Stimulated activated CD8-positive, alpha-beta memory T cell treated with anti-CD3 and anti-CD28 coated beads, Interleukin-2, amount 100 ng/mL, for 48 hours (primary cell): ENCODE measurements at regions not wholly inside any gene's neighbourhood (a gene's known extent, or its start where the extent isn't known, plus 50 kb on each side); places are given as distances from the start of the nearest gene placed in this dataset.

ENCODE experiments used
- DNase-seq, 2 donors: peaks; one replicate each; pipeline ENCODE4 v3.0.0-alpha.2; 2020; ENCODE audit warnings: low read depth in 2 of 2

- DNase-seq = no peak
Observed at GRCh38 chr1:30061292-30062220, 661.8 kb downstream of the MATN1 start.

DNA sequence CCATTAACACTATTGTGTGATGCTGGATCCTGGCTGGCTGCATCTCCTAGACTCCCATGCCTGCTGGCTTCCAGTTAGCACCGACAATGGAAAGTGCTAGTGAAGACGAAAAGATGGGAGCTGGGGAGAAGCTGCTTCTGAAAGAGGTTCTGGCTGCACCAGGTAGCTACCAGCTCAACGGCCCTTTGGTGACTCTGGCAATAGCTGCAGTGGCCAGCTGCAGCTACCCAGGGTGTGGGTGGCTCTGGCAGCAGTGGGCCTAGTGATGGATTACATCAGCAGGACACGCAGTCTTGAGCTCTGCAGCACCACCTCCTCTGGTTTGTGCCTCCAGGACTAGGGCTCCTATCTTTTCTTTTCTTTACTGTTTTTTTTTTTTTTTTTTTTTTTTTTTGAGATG, 662.6 kb downstream of the MATN1 start:
- DNase-seq = no peak

DNA sequence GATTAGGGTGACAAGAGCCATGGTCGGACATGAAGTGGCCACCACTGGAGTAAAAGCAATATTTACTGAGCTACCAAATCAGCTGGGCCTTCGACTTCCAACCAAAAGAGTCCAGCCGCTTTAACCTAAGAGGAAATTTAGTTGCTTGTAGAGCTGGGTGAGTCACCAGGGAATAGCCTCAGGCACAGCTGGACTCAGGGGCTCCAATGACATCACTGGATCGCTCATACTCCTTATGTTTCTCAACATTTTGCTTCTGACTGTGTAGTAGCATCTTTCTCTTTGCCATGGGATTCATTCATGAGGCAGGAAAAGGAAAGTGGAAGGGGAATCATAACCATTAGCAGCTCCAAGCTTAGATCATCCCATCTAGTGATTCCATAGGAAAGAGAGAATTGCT, 664.4 kb downstream of the MATN1 start:
- DNase-seq = no peak

- no peak for DNase-seq
Observed at GRCh38 chr1:30054126-30054525, 669.3 kb downstream of the MATN1 start.

DNA sequence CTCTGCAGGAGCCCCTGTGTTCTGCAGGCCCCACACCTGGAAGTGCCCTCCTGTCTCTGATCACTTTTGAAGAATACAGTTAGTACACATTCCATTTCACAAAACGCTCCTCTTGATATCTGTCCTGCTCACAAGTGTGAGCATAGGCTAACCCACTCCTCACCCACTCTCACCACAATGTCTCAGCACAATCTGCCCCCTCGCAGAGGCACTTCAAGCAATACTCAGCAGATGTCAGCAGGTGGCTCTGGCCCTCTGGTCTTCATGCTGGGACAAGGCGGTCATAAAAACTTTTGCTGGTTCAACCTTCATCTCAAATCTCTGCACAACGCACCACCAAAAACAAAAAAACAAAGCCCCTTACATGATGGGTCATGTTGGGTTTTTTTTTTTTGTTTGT, 671.2 kb downstream of the MATN1 start:
- no peak for DNase-seq

DNA sequence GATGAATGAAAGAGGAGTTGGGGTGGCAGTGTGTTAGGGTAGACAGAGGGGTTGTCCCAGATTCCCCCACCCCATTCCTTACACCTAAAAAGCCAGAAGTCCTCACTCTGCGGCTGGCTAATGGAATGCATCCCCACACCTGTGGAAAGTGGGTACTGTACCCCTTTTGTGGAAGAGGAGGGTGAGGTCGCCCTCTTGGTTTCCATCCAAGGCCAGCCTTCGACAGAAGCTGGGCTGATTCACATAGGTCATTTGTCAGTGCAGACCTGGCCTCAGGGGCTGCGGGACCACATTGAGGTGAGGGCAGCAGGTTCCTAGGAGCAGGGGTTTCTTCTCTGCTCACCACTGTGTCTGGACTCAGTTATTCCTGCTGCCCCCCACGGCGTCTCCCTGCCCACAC, 671.6 kb downstream of the MATN1 start:
- no peak for DNase-seq

- DNase-seq = no peak
Observed at GRCh38 chr1:30049748-30050296, 673.6 kb downstream of the MATN1 start.

DNA sequence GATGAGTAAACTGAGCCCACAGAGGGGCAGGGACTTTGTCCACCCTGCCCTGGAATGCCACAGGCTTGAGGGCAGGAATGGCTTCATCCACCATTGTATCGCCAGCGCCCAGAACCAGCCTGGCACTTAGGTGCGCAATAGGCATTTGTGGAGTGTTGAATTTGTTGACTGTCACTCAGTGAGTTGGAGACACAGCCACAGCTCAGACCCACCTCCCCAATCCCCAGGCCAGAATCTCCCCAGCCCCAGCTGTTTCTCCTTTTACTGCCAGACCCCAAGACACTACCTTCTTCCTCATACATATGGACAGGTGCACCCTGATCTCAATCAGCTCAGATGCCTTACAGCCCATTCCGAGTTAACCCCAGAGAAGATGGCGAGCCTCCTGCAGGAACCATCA, 674.5 kb downstream of the MATN1 start:
- no peak for DNase-seq

GRCh38 chr1:30047576-30047975, 675.8 kb downstream of the MATN1 start:
- DNase-seq = no peak

DNA sequence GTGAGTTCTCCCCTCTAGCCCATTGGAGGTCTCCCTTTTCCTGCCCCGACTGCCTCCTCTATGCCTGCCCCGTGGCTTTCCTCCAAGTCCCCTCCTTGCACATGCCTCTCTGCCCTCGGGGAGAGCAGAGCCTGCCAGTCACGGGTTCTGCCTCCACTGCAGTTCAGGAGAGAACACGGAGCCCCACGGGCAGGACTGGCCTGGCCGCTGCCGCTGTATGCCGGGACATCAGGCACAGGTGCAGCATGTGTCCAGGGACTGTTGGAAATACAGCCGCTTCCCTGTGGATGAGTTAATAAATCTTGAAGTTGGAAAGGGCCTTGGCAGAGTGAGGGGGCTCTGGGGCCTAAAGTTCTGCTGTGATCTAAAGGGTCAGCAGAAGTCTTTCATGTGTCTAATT, 676.6 kb downstream of the MATN1 start:
- DNase-seq = no peak

GRCh38 chr1:30045304-30046090, 677.9 kb downstream of the MATN1 start:
- no peak for DNase-seq

DNA sequence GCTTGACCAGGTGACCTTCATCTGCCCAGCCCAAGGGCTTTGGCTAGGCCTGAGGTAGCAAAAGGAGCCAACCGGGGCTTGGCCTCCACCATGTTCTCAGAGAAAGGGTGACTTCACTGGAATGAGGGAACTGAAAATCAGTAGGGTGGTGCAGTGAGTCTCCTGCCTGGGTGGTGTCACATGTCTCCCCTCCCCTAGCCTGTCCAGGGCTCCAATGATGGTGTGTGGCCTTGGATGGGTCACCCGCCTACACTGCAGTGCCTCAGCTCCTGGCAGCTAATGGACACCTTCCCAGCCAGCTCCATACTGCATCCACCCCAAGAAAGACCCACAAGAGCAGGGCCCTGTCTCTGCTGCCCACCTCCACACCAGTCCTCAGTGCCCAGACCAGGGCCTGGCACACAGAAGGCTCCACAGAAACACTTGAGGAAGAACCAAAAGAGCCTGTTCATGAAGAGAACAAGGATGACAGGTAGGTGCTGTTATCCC, 678.7 kb downstream of the MATN1 start:
- no peak for DNase-seq

DNA sequence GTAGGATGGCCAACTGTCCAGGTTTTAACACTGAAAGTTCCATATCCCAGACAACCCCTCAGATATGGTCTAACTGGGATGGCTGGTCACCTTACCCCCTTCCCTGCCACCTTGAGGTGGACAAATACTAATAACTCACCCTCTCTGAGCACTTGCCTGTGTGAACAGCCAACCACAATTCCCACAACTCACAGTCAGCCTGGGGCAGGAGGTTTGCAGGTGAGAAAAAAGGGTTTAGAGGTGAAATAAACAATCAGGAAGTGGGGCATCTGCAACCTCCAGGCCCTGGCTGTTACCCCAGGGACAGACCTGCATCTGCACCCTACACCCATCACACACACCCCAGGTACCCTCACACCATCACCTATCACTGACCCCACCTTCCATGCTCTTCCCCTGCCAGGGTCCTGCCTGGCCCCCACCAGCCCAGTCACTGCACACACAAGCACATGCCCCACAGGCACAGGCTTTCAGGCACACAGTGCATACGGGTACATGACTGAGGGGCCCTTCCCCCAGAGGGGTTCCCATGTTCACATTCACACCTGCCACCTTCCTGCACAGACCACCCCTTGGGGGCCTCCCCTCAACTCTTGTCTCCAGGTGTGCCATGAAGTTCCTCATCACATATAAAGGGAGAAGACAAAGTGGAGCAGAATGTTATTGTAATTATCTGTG, 679.5 kb downstream of the MATN1 start:
- DNase-seq = no peak

- no peak for DNase-seq
Observed at GRCh38 chr1:30043256-30043655, 680.1 kb downstream of the MATN1 start.

DNA sequence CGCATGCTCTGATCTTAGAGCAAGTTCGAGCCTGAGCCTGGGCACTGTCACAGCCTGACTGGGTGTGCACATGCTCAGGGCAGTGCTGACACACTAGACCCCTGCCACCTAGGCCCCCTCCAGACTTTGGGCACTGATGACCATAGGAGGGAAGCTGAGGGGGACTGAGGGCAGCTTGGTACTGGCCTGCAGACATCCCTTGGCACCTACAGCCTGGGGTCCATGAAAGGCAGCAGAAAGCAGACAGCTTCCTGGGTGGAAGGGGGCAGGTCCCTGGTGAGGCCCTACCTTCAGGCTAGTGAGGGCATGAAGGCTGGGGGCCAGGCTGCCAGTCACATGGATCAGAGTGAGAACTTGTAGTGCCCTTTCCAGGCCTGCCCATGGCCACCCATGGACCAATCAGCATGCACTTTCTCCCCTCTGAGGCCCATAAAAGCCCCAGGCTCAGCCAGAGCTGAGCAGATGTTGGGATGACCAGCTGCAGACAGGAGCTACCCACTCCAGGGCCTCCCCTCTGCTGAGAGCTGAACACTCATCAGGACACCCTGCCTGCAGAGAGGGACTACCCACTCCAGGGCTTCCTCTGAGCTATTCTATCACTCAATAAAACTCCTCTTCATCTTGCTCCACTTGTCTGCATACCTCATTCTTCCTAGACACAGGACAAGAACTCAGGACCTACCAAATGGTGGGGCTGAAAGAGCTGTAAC, 680.8 kb downstream of the MATN1 start:
- DNase-seq = no peak

DNA sequence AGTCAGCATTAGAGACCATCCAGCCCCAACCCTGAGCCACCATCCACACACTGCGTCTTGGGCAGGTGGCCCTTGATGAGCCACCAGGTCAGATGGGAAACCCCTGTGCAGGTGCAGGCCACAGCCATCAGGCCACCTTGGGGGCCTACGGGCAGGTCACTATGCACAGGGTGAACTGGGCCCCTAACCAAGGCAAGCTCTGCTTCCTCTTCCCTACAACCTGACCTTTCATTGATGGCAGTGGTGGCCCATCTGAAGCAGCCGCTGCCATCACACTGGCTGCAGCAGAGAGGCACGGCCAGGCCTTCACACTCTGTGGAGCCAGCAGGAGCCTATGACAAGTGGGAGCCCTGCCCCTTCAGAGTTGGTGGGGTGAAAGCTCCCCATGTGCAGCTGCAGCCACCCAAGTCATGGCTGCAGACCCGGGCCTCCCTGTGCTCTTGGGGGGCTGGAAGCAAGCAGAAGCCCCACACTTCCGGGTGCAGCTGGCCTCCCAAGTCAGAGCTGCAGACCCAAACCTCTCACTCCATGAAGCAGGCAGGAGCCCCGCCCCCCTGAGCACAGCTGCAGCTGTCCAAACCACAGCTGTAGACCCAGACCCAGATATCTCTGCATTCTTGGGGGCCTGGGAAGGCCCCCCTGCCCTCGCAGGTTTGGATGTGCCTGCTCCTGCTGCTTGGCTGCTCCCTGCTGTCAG, 681.5 kb downstream of the MATN1 start:
- DNase-seq = no peak

DNA sequence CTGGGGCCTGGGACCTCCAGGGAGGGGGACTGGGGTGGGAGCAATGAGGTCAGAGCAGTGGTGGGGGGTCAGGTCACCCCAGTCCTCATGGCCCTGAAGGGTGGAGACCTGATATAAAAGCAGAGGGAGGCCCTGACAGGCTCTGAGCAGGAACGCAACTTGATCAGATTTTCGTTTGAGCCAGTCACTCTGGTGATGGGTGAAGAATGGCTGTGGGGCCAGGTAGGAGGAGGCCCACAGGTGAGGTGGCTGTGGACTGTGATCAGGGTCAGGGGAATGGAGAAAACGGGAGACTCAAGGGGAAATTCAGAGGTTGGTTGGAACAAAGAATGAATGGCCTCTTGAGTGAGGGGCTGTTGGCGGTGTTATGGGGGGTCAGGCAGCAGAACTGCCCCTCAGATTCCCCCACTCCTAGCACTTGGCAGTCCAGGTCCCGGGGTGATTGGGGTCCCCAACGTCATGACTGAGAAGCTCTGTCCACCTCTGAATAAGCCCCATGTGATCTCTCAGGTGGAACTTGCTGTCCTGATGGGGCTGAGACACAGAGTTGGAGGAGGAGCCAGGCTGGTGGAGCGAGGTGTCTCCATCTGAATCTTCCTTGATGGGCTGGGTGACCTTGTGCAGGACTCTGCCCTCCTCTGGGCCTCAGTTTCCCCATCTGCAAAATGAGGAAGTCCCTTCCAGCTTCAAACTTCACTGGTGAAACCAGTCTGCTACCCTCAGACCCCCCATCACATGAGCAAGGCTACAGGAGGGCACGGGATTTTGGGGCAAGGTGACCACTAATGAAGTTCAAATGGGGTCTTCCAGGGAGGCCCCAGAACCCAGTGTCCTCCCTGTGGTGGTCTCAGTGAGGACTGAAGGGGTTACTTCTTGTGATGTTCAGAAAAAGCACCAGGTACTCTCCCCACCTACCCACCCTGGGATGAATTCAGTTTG, 683.0 kb downstream of the MATN1 start:
- DNase-seq = no peak

DNA sequence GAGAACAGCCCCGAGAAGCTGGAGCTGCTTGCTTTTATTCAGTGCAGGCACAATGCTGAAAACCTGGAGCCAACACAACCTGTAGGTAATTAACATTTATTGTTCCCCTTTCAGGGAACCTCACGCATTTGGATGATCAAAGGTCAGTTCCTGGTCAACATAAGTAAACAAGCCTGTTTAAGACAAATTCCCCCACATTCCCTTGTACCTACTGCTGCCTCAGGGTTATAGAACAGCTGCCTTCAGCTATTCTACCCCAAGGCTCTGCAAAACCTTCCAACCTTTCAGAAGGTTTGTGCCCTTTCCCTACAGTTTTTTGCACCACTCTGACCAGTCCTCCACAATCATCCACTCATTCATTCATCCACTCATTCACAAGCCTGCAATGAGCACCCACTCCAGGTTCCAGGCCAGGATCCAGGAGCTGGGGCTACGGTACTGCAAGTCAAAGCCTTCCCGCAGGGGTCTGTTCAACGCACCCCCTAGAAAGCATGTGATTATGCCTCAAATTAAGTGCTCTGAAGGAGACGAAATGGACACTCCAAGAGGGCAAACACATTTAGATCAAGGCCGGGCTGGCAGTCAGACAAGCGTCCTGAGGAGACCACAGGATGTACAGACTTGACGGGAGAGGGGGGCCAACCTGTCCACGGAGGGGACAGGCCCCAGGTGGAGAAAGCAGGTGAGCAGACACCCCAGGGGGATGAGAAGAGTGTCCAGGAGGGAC, 683.9 kb downstream of the MATN1 start:
- DNase-seq = no peak
